Keratinocyte (primary cell): ENCODE measurements at regions not wholly inside any gene's neighbourhood (a gene's known extent, or its start where the extent isn't known, plus 50 kb on each side); places are given as distances from the start of the nearest gene placed in this dataset.

ENCODE experiments used
- DNase-seq: peaks from one replicate; pipeline ENCODE4 v3.0.0-alpha.2; 2011; ENCODE audit warnings: low read depth, missing footprints, low spot score
- FAIRE-seq: peaks from 2 replicates; lab custom pipeline; 2011; peaks lifted over from hg19 to GRCh38; lab: Jason Lieb, UNC
- H2AFZ ChIP-seq: 2 replicates; pipeline ENCODE4 v1.6.0; 2012; ENCODE audit warnings: low read length, control low read depth, inconsistent platforms; ENCODE audit not compliant: control insufficient read depth
- H3K27ac ChIP-seq: 2 replicates; pipeline ENCODE4 v1.5.1; 2011; ENCODE audit warnings: low read length; ENCODE audit not compliant: control insufficient read depth, insufficient read depth
- H3K27me3 ChIP-seq: 3 replicates; pipeline ENCODE4 v1.6.0; 2011; ENCODE audit warnings: low read length; ENCODE audit not compliant: control insufficient read depth, insufficient read depth; ENCODE audit errors: extremely low read depth
- H3K36me3 ChIP-seq, 2 experiments: 2 replicates in 1 of 2; 3 replicates in 1 of 2; pipeline ENCODE4 v1.5.1; 2011; ENCODE audit warnings: low read length in 2 of 2, mild to moderate bottlenecking in 1 of 2; ENCODE audit not compliant: control insufficient read depth in 2 of 2, insufficient read depth in 2 of 2; ENCODE audit errors: extremely low read depth in 1 of 2
- H3K4me1 ChIP-seq: 3 replicates; pipeline ENCODE4 v1.5.1; 2011; ENCODE audit warnings: low read length; ENCODE audit not compliant: control insufficient read depth, insufficient read depth; ENCODE audit errors: extremely low read depth
- H3K4me2 ChIP-seq: 3 replicates; pipeline ENCODE4 v1.6.0; 2011; ENCODE audit warnings: low read depth, low read length; ENCODE audit not compliant: control insufficient read depth, insufficient read depth; ENCODE audit errors: extremely low read depth
- H3K4me3 ChIP-seq, 3 experiments: fragments of 200-600 bp in 1 of 3; sonication (generic) in 1 of 3; 2 replicates in 2 of 3; 3 replicates in 1 of 3; pipeline ENCODE4 v1.5.1; 2011 to 2016; ENCODE audit warnings: low read length in 3 of 3, mild to moderate bottlenecking in 3 of 3, control low read depth in 2 of 3, inconsistent platforms in 1 of 3, low read depth in 1 of 3, mixed read lengths in 1 of 3, mixed run types in 1 of 3, moderate library complexity in 1 of 3; ENCODE audit not compliant: control insufficient read depth in 2 of 3, insufficient read depth in 2 of 3; ENCODE audit errors: extremely low read depth in 1 of 3
- H3K79me2 ChIP-seq: 2 replicates; pipeline ENCODE4 v1.6.0; 2012; ENCODE audit warnings: low read length; ENCODE audit not compliant: control insufficient read depth, insufficient read depth
- H3K9ac ChIP-seq: 3 replicates; pipeline ENCODE4 v1.6.0; 2011; ENCODE audit warnings: low read length; ENCODE audit not compliant: control insufficient read depth, insufficient read depth; ENCODE audit errors: extremely low read depth
- H3K9me1 ChIP-seq: 3 replicates; pipeline ENCODE4 v1.6.0; 2011; ENCODE audit warnings: low read length; ENCODE audit not compliant: control insufficient read depth, insufficient read depth; ENCODE audit errors: extremely low read depth
- H3K9me3 ChIP-seq: 2 replicates; pipeline ENCODE4 v1.5.1; 2012; ENCODE audit warnings: low read depth, low read length; ENCODE audit not compliant: control insufficient read depth
- H4K20me1 ChIP-seq: 3 replicates; pipeline ENCODE4 v1.6.0; 2011; ENCODE audit warnings: low read length; ENCODE audit not compliant: control insufficient read depth, insufficient read depth; ENCODE audit errors: extremely low read depth
- CTCF ChIP-seq, 3 experiments: IDR thresholded peaks in 1 of 3; conservative IDR thresholded peaks in 1 of 3; optimal IDR thresholded peaks in 1 of 3; 2 replicates in 2 of 3; 3 replicates in 1 of 3; pipeline versions ENCODE3 to v1.5.1; 2011; ENCODE audit warnings: low read length in 3 of 3, mild to moderate bottlenecking in 3 of 3, moderate library complexity in 2 of 3, control low read depth in 1 of 3, inconsistent platforms in 1 of 3; ENCODE audit not compliant: insufficient read depth in 2 of 3; ENCODE audit errors: extremely low read depth in 1 of 3
- EZH2 ChIP-seq: IDR thresholded peaks from one replicate; pipeline ENCODE4 v1.6.1; 2012; ENCODE audit warnings: inconsistent platforms, mild to moderate bottlenecking, low read length, moderate library complexity
- dilution Hi-C: fragments of 300-500 bp; cut with MboI; formaldehyde crosslinking; loops from one replicate; pipeline ENCODE4 v1.7.0; 2020; ENCODE audit warnings: low sequenced_read_pairs; ENCODE audit not compliant: extremely low pct_ligation_motif_present

GRCh38 chr16:58855291-58855863 lies 121.3 kb upstream of the GOT2 start:
- TF ChIP-seq CTCF (optimal IDR thresholded peaks at IDR 0.05 in 1 of 3, IDR thresholded peaks at IDR 0.05 in 1 of 3, conservative IDR thresholded peaks at IDR 0.05 in 1 of 3; ENCODE audit: extremely low read depth in 1 of 3, insufficient read depth in 2 of 3, low read length in 3 of 3) = no peak
- no peak for TF ChIP-seq EZH2
- DNase-seq = no peak
- no peaks in the 10 kb centered on the region for H3K36me3 ChIP-seq
- no peak overlapping the region for H3K4me2 ChIP-seq
- H3K9ac ChIP-seq = no peak overlapping the region
- H4K20me1 ChIP-seq = no peaks in the 10 kb centered on the region
- no peaks in the 10 kb centered on the region for H3K4me1 ChIP-seq
- no peak for FAIRE-seq
- H3K9me3 ChIP-seq = no peaks in the 10 kb centered on the region
- no peak overlapping the region for H3K4me3 ChIP-seq
- no peak overlapping the region for H3K27ac ChIP-seq
- no peak overlapping the region for H2AFZ ChIP-seq
- dilution Hi-C loops = no loop called here
- H3K27me3 ChIP-seq = no peaks in the 10 kb centered on the region
- H3K79me2 ChIP-seq = no peaks in the 10 kb centered on the region
- H3K9me1 ChIP-seq = no peaks in the 10 kb centered on the region

- dilution Hi-C loops = no loop called here
- Histone ChIP-seq H4K20me1 (no peaks in the 10 kb centered on the region), H2AFZ (no peak overlapping the region), H3K27ac (no peak overlapping the region), H3K27me3 (no peaks in the 10 kb centered on the region), H3K36me3 (no peaks in the 10 kb centered on the region), H3K9me3 (no peaks in the 10 kb centered on the region), H3K9ac (no peak overlapping the region), H3K9me1 (no peaks in the 10 kb centered on the region), H3K4me3 (no peak overlapping the region), H3K79me2 (no peaks in the 10 kb centered on the region), H3K4me1 (no peaks in the 10 kb centered on the region), H3K4me2 (no peak overlapping the region)
- no peak for TF ChIP-seq CTCF (optimal IDR thresholded peaks at IDR 0.05 in 1 of 3, IDR thresholded peaks at IDR 0.05 in 1 of 3, conservative IDR thresholded peaks at IDR 0.05 in 1 of 3; ENCODE audit: extremely low read depth in 1 of 3, insufficient read depth in 2 of 3, low read length in 3 of 3)
- TF ChIP-seq EZH2 = no peak
- DNase-seq = no peak
- FAIRE-seq = no peak
Measured at GRCh38 chr16:58853854-58854791, 120.0 kb upstream of the GOT2 start.
